ENCODE measurements at regions not wholly inside any gene's neighbourhood (a gene's known extent, or its start where the extent isn't known, plus 50 kb on each side); places are given as distances from the start of the nearest gene placed in this dataset.
A peak's percentile ranks its signal among the peaks of the same experiment; 100 is the strongest.
"Not testable (repeated sequence)": the region's sequence is repeated elsewhere in the genome, so short reads cannot be mapped to it uniquely, and the experiment has no call there.

DNA sequence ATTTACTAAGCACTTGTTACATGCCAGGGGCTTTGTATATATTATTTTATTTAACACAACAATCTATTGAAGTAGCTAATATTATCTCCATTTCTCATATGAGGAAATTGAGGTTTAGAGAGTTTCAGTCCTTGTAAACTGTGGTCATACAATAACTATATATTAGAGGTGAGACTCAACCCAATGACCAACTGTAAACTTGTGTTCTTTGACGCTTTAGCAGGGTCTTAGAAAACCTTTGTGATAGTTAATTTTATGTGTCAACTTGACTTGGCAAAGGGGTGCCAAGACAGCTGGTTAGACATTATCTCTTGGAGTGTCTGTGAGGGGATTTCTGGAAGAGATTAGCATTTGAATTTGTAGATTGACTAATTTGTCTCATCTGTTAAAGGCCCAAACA is 252.4 kb upstream of the B3GALT2 start:
- no peak for DNase-seq

DNA sequence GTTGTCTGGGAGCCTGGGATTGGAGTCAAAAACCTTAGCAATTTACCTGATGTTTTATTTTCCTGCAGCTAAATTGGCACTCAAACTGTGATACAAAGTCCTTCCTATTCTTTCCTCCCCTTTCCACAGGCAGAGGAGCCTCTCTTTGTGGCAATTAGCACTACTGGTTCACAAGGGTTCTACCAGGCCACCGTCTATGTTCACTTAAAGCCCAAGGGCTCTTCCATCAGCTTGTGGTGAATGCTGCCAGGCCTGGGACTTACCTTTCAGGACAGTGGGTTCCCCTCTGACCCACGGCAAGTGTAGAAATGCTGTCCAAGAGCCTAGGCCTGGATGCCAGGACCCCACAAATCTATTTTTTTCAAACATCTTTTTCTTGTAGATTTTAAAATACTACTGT is 251.9 kb upstream of the B3GALT2 start:
- DNase-seq: no peak

DNA sequence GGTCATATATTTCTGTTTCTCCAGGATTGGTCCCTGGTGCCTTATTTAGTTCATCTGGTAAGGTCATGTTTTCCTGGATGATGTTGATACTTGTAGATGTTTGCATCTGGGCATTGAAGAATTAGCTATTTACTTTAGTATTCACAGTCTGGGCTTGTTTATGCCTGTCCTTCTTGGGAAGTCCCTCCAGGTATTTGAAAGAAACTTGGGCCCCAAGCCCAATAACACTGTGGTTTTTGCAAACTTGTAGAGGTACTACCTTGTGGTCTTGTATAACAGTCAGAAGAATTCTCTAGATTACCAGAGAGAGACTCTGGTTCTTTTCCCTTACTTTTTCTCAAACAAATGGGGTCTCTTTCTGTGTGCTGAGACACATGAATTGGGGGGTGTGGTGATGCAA is 251.4 kb upstream of the B3GALT2 start:
- DNase-seq: no peak

DNA sequence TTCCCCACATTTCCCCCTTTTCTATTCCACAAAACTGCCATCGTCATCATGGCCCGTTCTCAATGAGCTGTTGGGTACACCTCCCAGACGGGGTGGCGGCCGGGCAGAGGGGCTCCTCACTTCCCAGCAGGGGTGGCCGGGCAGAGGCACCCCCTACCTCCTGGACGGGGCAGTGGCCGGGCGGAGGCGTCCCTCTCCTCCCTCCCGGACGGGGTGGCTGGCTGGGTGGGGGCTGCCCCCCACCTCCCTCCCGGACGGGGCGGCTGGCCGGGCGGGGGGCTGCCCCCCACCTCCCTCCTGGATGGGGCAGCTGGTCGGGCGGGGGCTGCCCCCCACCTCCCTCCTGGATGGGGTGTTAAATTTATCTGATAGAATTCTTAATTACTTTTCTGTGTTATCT is 250.9 kb upstream of the B3GALT2 start:
- not testable (repeated sequence) for DNase-seq

DNA sequence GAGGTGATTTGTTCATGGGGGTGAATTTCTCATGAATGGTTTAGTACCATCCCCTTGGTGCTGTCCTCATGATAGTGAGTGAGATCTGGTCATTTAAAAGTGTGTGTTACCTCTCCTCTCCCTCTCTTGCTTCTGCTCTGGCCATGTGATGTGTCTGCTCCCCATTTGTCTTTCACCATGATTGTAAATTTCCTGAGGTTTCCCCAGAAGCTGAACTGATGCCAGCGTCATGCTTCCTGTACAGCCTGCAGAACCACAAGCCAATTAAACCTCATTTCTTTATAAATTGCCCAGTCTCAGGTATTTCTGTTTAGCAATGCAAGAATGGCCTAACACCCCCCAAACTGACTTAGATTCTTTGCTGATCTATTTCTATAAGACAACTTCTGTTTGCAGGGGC is 249.4 kb upstream of the B3GALT2 start:
- DNase-seq: peak; percentile 21

DNA sequence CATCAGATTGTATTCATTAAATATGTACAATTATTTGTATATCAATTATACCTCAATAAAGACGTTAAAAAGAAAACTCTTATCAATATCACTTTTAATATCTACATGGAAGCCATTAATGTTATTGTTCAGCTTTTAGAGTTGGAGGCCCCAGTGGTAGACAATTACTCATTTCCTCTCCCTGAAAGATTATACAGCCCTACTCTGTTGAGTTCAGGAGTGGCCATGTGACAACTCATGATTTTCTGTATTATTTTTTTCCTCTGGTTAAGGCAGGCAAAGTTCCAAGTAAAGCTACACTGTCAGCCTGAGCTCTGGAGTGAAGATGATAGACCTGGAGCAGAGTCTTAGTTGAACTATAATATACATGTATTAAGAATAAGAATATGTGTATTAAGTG is 247.9 kb upstream of the B3GALT2 start:
- peak; percentile 48 for DNase-seq

DNA sequence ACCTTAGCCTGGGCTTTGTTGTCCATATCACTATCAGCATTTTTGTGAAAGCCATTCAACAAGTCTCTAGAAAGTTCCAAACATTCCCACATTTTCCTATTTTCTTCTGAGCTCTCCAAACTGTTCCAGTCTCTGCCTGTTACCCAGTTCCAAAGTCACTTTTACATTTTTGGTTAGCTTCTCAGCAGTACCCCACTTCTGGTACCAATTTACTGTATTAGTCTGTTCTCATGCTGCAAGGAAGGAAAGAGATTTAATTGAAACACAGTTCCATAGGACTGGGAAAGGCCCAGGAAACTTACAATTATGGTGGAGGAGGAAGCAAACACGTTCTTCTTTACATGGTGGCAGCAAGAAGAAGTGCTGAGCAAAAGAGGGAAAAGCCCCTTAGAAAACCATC is 247.2 kb upstream of the B3GALT2 start:
- DNase-seq: no peak

DNA sequence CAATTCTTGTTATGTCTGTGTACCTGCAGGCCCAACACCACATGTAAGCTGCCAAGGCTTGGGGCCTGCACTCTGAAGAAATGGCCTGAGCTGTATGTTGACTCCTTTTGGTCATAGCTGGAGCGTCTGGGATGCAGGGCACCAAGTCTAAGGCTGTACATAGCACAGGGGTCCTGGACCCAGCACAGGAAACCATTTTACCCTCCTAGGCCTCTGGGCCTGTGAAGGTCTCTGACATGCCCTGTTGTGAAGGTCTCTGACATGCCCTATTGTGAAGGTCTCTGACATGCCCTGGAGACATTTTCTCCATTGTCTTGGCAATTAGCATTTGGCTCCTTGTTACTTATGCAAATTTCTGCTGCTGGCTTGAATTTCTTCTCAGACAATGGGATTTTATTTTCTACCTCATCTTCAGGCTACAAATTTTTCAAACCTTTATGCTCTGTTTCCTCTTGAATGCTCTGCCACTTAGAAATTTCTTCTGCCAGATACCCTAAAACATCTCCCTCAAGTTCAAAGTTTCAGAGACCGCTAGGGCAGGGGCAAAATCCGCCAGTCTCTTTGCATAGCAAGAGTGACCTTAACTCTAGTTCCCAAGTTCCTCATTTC is 246.7 kb upstream of the B3GALT2 start:
- DNase-seq: no peak

DNA sequence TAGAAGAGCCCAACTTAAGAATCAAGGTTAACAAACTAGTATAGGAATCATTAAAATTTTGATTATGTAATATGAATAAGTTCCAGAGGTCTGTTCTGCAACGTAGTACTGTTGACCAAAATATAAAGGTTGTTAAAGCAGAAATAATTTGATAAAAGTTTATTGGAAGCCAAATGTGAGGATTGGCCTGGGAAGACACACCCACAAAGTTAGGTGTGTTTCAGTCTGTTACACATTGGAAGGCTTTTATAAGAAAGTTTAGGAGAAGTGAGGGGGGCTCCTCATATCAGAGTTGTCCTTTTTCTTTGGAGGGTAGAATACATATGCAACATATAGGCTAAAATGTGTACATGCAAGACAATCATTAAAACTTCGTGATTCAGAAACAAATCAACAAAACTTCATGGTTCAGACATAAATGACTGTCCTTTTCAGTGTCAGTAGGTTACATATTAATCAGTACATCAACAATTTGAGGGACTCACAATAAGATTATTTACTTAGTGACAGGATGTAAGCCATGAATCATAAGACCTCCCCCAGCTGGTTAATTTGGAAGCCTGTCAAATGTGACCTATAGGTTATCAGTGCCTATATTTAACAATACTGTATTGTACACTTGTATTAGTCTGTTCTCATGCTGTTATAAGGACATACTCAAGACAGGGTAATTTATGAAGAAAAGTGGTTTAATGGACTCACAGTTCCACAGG is 245.0 kb upstream of the B3GALT2 start:
- no peak for DNase-seq

DNA sequence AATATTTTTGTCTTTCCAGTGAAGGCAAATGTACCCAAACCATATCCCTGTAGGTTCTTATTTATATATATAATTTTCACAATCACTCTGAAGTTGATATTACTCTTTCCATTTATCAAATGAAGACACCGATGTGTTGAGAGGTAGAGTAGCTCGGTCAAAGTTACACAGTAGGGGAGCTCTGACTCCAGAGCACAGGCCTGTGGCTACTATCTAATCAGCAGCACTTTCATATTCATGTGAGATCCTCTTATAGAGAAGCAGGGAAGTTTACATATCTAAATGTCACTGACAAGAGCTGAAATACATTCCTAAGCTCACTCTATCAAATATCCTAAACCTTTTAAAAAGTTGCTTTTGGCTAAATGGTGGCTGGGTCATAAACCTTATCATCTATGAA is 241.1 kb upstream of the B3GALT2 start:
- DNase-seq: no peak

DNA sequence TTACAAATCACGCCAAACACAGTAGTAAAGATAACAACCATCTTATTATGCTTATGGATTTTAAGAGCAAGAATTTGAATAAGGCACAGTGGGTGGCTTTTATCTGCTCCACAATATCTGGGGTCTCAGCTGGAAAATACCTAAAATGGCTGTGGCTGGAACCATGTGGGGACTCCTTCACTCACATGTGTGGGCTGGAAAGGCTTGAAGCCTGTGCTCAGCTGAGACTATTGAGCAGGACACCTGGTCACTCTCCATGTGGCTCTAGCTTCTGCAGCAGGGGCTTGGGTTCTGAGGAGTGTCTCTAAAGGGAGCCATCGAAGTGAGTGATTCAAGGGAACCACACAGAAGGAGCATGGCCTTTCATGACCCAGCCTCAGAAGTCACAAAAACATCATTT is 239.6 kb upstream of the B3GALT2 start:
- DNase-seq: no peak

DNA sequence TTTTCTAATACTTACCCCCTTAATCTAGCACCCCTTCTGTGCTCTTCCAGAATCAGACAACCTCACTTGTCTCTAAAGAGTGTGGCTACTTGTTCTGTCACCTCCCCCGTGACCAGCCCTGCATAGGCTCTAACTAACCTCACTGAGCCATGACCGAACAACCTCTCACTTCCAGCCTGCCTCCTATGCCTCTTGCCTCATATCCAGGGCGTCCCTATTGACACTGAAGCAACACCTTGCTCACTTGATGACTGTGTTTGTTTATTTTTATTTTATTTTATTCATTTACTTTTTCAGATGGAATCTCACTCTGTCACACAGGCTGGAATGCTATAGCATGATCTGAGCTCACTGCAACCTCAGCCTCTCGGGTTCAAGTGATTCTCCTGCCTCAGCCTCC is 235.1 kb upstream of the B3GALT2 start:
- no peak for DNase-seq

DNA sequence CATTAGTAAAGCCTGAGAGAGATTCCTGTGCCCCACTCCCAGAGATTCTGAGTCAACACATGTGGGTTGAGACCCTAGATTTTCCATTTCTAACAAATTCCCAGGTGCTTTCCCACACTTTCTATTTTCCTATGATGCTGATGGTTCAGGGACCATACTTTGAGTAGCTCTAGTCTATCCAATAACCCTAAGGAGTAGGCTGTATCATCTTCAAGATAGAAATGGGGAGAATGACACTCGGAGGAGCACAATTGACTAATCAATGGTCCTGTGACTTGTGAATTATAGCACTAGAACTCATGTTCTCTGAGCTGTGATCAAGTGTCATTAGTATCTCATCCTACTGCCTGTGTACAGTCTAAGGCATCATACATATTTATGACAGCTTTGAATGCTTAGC is 232.9 kb upstream of the B3GALT2 start:
- no peak for DNase-seq

DNA sequence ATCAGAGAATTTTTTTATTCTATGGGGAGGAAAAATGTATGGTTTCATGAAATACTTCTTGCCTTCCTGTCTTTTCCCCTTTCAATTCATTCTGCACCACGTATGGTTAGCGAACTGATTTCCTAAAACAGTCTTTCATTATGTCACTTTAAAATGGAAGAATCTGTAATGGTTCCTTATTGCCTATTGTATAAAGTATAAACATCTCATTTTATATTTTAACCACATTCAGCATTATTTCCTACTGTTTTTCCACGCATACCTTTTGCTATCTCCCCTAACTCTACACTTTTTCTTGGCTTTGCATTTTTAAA is 232.3 kb upstream of the B3GALT2 start:
- DNase-seq: no peak

DNA sequence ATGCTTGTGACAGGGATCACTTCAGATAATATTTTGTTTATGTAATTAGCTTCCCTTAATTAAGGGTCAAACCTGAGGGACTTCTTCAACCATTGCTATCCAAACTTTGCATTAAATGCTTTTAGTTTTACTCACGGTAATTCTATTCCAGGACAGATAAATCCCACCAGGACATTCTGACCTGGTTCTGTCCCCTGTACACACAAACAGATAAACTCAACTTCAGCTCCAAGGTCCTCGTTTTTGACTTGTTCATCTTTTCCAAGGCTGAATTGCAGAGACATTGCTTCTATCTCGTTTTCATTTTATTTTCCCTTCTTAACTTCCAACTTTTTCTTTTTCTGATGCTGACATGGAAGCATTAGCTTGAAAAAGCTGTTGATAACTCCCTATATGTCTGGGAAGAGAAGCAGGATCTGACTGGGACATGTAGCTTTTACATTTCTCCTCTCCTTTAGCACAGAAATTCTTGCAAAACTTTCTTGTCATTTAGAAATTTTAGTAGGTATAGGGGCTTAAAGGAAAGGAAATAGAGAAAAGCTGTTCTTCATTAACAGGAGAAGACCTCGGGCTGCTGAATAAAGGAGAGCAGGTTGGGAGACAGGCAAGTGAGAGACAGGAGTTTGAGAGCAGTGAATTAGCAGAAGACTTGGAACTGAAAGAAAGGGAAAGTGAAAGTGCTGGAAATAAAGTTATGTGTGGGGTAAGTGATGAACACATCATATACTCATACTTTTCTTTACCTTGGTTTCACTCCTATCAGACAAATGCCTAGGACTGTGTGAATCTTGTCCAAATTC is 231.7 kb upstream of the B3GALT2 start:
- DNase-seq: peak; percentile 41

DNA sequence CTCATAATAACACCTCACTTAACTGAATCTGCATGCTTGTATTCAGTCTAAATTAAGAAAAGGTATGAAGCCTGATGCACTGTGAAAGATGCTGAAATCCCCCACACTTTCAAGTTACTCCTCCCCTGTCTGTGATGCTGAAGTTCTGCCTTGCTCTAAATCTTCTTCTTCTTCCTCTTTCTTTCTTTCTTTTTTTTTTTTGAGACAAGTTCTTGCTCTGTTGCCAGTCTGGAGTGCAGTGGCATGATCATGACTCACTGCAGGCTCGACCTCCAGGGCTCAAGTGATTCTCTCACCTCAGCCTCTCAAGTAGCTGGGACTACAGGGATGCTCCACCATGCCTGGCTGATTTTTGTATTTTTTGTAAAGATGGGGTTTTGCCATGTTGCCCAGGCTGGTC is 231.0 kb upstream of the B3GALT2 start:
- peak; percentile 21 for DNase-seq

DNA sequence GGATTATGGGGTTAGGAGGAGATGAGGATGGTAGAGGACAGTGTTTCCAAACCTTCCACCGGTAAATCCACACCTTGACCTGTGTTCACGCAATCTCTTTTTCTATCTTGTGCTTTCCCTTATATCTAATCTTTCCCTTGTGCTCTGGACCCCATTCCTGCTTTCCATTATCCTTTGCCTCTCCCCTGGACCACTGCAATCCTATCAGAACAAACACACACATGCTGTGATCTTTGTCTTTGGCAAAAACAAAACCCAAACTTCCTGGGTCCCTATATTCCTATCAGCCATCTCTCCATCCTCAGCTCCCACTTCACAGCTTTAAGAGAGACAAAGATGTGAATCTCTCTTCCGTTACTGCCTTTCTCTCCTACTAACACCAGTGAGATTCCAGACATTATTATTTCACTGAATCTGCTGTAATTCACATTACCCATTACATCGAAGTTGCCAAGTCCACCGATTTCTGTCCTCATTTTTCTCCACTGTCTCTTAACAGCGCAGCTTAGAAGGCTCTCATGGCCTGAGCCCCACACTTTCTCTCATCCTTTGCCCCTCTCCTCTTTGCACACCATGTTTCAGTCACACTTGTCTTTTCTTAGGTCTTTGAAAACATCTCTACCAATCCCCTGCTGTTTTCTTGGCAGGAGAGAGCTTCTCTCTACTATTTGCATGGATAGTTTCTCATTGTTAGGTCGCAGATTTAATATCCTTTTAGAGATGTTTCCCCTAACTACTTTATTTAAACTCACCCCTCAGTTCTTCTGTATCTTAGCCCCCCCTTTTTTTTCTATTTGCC is 230.0 kb upstream of the B3GALT2 start:
- DNase-seq: no peak

DNA sequence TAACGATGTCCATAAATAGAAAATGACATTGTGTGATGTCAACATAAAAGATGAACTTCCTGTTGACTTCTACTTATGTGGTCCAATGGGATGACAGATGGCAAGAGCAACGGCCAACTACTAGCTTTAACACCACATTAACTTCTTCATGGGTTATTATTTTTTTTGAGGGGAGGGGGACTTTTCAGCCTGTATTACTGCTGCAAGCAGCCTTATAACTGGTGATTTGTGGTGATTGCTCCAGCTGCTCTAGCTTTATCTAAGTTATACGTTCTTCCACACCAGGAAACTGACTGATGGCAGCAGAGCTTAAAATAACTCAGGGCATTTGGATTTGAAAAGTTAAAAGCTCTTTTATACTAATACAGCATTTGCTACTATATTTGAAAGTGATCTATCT is 228.8 kb upstream of the B3GALT2 start:
- DNase-seq: no peak

DNA sequence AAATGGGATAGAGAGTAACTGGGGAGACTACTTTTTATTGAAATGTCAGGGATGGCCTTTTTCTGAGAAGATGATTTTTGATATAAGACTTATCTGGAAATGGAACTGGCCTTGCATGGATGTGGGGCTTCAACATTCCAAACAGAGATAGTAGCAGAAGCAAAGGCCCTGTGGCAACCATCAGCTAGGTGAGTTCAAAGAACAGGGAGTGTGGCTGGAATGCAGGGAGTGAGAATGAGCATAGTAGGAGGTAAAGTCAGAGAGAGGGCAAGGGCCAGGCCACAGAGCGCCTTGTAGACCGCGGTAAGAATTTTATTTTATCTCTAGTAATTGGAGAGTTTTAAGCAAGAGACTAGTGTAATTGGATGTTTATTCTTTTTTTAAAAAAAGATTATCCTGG is 227.0 kb upstream of the B3GALT2 start:
- no peak for DNase-seq

DNA sequence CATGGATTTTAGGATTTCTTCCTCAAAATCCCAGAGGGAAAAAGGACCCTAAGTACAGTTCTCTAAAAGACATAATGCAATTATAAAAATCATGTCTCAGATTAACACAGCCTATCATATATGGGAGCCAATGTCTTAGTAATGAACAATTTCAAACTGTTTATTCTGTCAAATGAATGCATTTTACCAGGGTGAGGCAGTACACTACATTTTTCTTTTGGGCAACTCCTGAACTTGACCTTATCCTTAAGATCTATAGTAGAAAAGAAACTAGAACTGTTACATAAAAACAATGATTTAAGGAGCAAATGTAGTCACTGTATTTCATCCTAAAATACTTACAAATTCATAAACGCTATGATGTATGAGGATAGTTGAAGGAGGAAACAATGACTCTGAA is 226.3 kb upstream of the B3GALT2 start:
- no peak for DNase-seq

DNA sequence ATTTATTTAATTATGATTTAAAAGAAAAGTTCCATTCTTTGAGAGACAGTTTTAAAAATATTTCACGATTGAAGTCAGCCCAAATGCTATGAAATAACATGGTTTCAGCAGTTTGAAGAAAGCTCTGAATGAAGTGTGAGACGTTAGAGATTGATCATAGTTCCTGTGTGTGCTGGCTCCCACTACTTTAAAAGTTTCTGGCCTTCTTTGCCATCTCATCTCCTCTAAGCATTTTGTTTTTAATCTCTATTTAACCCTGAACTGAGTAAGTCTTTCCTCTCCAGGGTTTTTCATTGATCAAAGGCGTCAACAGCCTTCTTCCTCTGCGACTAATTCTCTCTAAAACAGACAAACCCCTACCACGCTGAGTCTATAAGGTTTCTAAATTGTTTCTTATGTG is 225.3 kb upstream of the B3GALT2 start:
- DNase-seq: no peak

DNA sequence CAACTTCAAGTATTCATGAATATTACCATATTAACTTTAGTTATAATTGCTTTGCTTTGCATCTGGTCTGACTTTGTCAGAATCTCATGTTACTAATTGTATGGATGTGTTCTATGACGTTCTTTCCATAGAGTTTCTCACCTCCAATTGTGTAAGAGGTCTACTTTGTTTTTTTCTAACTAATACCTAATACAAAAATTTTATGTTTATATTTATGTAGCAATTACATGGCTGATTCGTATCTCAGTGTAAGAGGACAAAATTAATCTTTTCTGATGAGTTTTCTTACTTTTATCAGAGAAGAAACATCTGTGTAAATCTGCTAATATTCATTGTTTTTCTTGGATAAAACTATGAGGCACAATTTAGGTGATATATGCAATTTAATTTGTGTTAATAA is 224.8 kb upstream of the B3GALT2 start:
- no peak for DNase-seq

DNA sequence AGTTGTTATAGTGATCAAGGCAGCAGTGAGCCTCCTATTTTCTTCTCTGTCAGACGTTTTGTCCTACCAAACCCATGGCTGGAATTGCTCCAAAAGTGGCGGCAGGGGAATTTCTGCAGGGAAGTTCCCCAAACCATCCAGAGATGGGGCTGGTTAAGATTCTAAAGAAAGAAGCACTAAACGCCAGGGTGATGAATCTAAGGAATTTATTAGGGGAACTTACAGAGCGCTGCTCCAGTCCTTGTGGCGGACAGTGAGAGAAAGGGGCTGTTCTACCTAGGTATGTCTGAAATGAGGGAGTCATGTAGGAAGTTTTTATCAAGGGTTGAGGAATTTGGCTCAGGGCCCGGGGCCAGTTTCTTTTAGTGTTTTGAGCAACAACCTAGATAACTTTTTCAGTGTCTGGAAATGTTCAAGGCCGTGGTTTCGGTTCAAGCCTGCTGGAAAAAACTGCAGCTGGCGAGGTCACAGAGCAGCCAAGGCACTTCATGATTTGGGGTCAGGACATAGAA is 222.4 kb upstream of the B3GALT2 start:
- peak; percentile 97 for DNase-seq

Measured in fibroblast of upper back skin (primary cell).